ENCODE measurements at regions not wholly inside any gene's neighbourhood (a gene's known extent, or its start where the extent isn't known, plus 50 kb on each side); places are given as distances from the start of the nearest gene placed in this dataset.

DNA sequence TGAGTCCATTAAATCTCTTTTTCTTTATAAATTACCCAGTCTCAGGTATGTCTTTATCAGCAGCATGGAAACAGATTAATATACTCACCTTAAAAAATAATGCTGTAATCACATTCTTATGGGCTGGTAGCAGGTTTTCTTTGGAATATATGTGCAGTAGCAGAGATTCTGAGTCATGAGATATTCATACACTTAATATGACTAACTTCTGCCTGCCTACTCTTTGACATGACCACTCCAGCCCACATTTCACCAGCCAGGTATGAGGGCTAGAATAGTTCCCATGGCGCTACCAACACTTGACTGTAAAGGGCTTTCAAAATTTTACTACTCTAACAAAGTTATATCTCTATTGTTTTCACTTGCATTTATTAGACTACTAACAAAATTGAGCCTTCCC is 74.1 kb upstream of the GHR start:
- no peak for DNase-seq (ENCODE audit: low read depth in 2 of 2)

- DNase-seq (ENCODE audit: low read depth in 2 of 2) = no peak
Observed at GRCh38 chr5:42351956-42352355, 71.3 kb upstream of the GHR start.

DNA sequence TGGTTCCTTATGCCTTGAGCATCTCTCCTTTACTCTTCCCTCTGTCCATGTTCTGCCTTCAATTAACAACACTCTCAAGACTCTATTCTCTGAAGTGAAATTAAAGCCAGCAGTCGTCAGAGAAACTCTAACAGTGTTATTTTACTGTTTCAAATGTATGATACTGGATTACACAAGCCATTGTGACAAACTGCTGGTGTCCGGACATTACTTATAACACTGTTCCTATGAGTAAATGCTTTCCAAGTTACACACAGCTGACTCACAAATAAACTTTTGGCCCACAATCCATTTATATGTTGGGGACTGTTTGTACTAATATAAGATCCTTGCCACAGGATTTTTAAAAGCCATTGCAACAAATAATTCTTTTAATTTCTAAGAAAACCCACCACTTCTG is 63.2 kb upstream of the GHR start:
- DNase-seq (ENCODE audit: low read depth in 2 of 2) = peak; percentile 12 to 22

- no peak for DNase-seq (ENCODE audit: low read depth in 2 of 2)
Observed at GRCh38 chr5:42360616-42361314, 62.5 kb upstream of the GHR start.

- DNase-seq (ENCODE audit: low read depth in 2 of 2) = no peak
Observed at GRCh38 chr5:42361315-42361688, 61.9 kb upstream of the GHR start.

GRCh38 chr5:42366051-42366450 is 57.2 kb upstream of the GHR start:
- no peak for DNase-seq (ENCODE audit: low read depth in 2 of 2)
